SW 1271 (cell line): ENCODE measurements at regions not wholly inside any gene's neighbourhood (a gene's known extent, or its start where the extent isn't known, plus 50 kb on each side); places are given as distances from the start of the nearest gene placed in this dataset.

Experiments
- DNase-seq, 2 experiments: peaks; one replicate each; lab custom pipeline; 2025; lab: John Stamatoyannopoulos, UW

GRCh38 chr13:59447031-59447430 is 716.7 kb downstream of the DIAPH3 start:
- no peak for DNase-seq

- DNase-seq = peak in 1 of 2 experiments; percentile 3
These were observed 715.7 kb downstream of the DIAPH3 start for GRCh38 chr13:59447846-59448620.

GRCh38 chr13:59449750-59450149 is 714.0 kb downstream of the DIAPH3 start:
- no peak for DNase-seq

GRCh38 chr13:59450229-59450628 is 713.5 kb downstream of the DIAPH3 start:
- no peak for DNase-seq

GRCh38 chr13:59451236-59451635 is 712.5 kb downstream of the DIAPH3 start:
- no peak for DNase-seq

GRCh38 chr13:59452189-59452890 is 711.4 kb downstream of the DIAPH3 start:
- DNase-seq = no peak

- peak; percentile 4 to 49 for DNase-seq
These were observed 704.7 kb downstream of the DIAPH3 start for GRCh38 chr13:59458908-59459579.

GRCh38 chr13:59459972-59460371 is 703.8 kb downstream of the DIAPH3 start:
- DNase-seq = no peak

GRCh38 chr13:59461411-59461810 is 702.3 kb downstream of the DIAPH3 start:
- no peak for DNase-seq

- no peak for DNase-seq
These were observed 700.7 kb downstream of the DIAPH3 start for GRCh38 chr13:59463023-59463422.

- DNase-seq = no peak
These were observed 698.8 kb downstream of the DIAPH3 start for GRCh38 chr13:59464926-59465325.

- no peak for DNase-seq
These were observed 695.3 kb downstream of the DIAPH3 start for GRCh38 chr13:59468396-59468795.

GRCh38 chr13:59471106-59471505 is 692.6 kb downstream of the DIAPH3 start:
- no peak for DNase-seq

- DNase-seq = no peak
These were observed 691.6 kb downstream of the DIAPH3 start for GRCh38 chr13:59472134-59472533.

GRCh38 chr13:59474696-59475095 is 689.0 kb downstream of the DIAPH3 start:
- DNase-seq = no peak

- DNase-seq = no peak
These were observed 687.8 kb downstream of the DIAPH3 start for GRCh38 chr13:59475911-59476310.

- DNase-seq = no peak
These were observed 687.4 kb downstream of the DIAPH3 start for GRCh38 chr13:59476366-59476765.

GRCh38 chr13:59477011-59477410 is 686.7 kb downstream of the DIAPH3 start:
- no peak for DNase-seq

- no peak for DNase-seq
These were observed 684.8 kb downstream of the DIAPH3 start for GRCh38 chr13:59478908-59479307.

- no peak for DNase-seq
These were observed 684.1 kb downstream of the DIAPH3 start for GRCh38 chr13:59479629-59480028.

- no peak for DNase-seq
These were observed 683.1 kb downstream of the DIAPH3 start for GRCh38 chr13:59480396-59481259.
